Activated CD4-positive, alpha-beta T cell treated with anti-CD3 and anti-CD28 coated beads, Interleukin-2, amount 50 U/mL, for 1 hour (primary cell): ENCODE measurements at regions not wholly inside any gene's neighbourhood (a gene's known extent, or its start where the extent isn't known, plus 50 kb on each side); places are given as distances from the start of the nearest gene placed in this dataset.
"Not testable (repeated sequence)": the region's sequence is repeated elsewhere in the genome, so short reads cannot be mapped to it uniquely, and the experiment has no call there.

Source experiments
- DNase-seq: peaks from one replicate; pipeline ENCODE4 v3.0.0-alpha.2; 2020

- no peak for DNase-seq
These were observed 1731.0 kb downstream of the SLITRK5 start for GRCh38 chr13:89402211-89402610.

- not testable (repeated sequence) for DNase-seq
These were observed 1734.9 kb downstream of the SLITRK5 start for GRCh38 chr13:89406096-89406495.

- DNase-seq, result no peak
These were observed 1736.2 kb downstream of the SLITRK5 start for GRCh38 chr13:89407357-89407756.

GRCh38 chr13:89432997-89433396 is 1761.8 kb downstream of the SLITRK5 start:
- no peak for DNase-seq

- DNase-seq, result not testable (repeated sequence)
These were observed 1763.5 kb downstream of the SLITRK5 start for GRCh38 chr13:89434624-89435023.

GRCh38 chr13:89454681-89455080 is 1783.5 kb downstream of the SLITRK5 start:
- DNase-seq, result no peak

GRCh38 chr13:89455225-89455624 is 1784.1 kb downstream of the SLITRK5 start:
- no peak for DNase-seq

GRCh38 chr13:89455741-89456140 is 1784.6 kb downstream of the SLITRK5 start:
- no peak for DNase-seq

- no peak for DNase-seq
These were observed 1786.8 kb downstream of the SLITRK5 start for GRCh38 chr13:89457977-89458376.

- no peak for DNase-seq
These were observed 1787.3 kb downstream of the SLITRK5 start for GRCh38 chr13:89458456-89458855.

GRCh38 chr13:89460895-89461294 is 1789.7 kb downstream of the SLITRK5 start:
- DNase-seq, result not testable (repeated sequence)

- DNase-seq, result no peak
These were observed 1794.2 kb downstream of the SLITRK5 start for GRCh38 chr13:89465366-89465765.

- no peak for DNase-seq
These were observed 1796.9 kb downstream of the SLITRK5 start for GRCh38 chr13:89468081-89468480.

GRCh38 chr13:89470901-89471300 is 1799.7 kb downstream of the SLITRK5 start:
- DNase-seq, result no peak

GRCh38 chr13:89474432-89474831 is 1803.3 kb downstream of the SLITRK5 start:
- no peak for DNase-seq

- DNase-seq, result no peak
These were observed 1814.9 kb downstream of the SLITRK5 start for GRCh38 chr13:89486065-89486464.

GRCh38 chr13:89486709-89487108 is 1815.5 kb downstream of the SLITRK5 start:
- DNase-seq, result no peak

GRCh38 chr13:89490661-89491060 is 1819.5 kb downstream of the SLITRK5 start:
- DNase-seq, result no peak

- DNase-seq, result no peak
These were observed 1825.3 kb downstream of the SLITRK5 start for GRCh38 chr13:89496478-89496877.

GRCh38 chr13:89497658-89498057 is 1826.5 kb downstream of the SLITRK5 start:
- no peak for DNase-seq

- DNase-seq, result no peak
These were observed 1831.1 kb downstream of the SLITRK5 start for GRCh38 chr13:89502286-89502685.

- no peak for DNase-seq
These were observed 1832.8 kb upstream of the MIR17HG start for GRCh38 chr13:89514534-89515312.

- DNase-seq, result no peak
These were observed 1831.5 kb upstream of the MIR17HG start for GRCh38 chr13:89515948-89516347.

GRCh38 chr13:89518289-89519077 is 1829.0 kb upstream of the MIR17HG start:
- no peak for DNase-seq
